HepG2 (cell line): ENCODE measurements at regions not wholly inside any gene's neighbourhood (a gene's known extent, or its start where the extent isn't known, plus 50 kb on each side); places are given as distances from the start of the nearest gene placed in this dataset.

Experiments
- ELF4 ChIP-seq: sonication (generic); formaldehyde crosslinking; IDR thresholded peaks from 2 replicates; pipeline ENCODE4 v1.5.0; 2020; ENCODE audit warnings: missing genetic modification reagents, mild to moderate bottlenecking, moderate library complexity, borderline replicate concordance
- GATAD1 ChIP-seq: IDR thresholded peaks from 2 replicates; pipeline ENCODE4 v1.6.1; 2016; ENCODE audit warnings: missing genetic modification reagents, missing compliant biosample characterization
- JUND ChIP-seq: sonication (generic); formaldehyde crosslinking; IDR thresholded peaks from 2 replicates; pipeline ENCODE4 v1.8.0; 2022; ENCODE audit warnings: mild to moderate bottlenecking, missing genetic modification reagents
- NRL ChIP-seq: sonication (generic); formaldehyde crosslinking; IDR thresholded peaks from 2 replicates; pipeline ENCODE4 v1.5.0; 2020; ENCODE audit warnings: missing genetic modification reagents, mild to moderate bottlenecking, moderate library complexity, borderline replicate concordance
- PPARG ChIP-seq: conservative IDR thresholded peaks from 2 replicates; pipeline ENCODE4 v1.6.1; 2016; ENCODE audit warnings: missing biosample characterization, missing genetic modification reagents
- PREB ChIP-seq: sonication (generic); formaldehyde crosslinking; IDR thresholded peaks from 2 replicates; pipeline ENCODE4 v1.4.0; 2020; ENCODE audit warnings: missing genetic modification reagents
- ZNF234 ChIP-seq: sonication (generic); formaldehyde crosslinking; conservative IDR thresholded peaks from 2 replicates; pipeline ENCODE4 v1.5.1; 2020; ENCODE audit warnings: mild to moderate bottlenecking, missing genetic modification reagents
- ZSCAN25 ChIP-seq: sonication (generic); formaldehyde crosslinking; IDR thresholded peaks from 2 replicates; pipeline ENCODE4 v1.8.0; 2022; ENCODE audit warnings: mild to moderate bottlenecking, missing genetic modification reagents
- TF ChIP-seq, protein P1 (sequence below): IDR thresholded peaks from 2 replicates; pipeline ENCODE4 v1.6.1; 2016; ENCODE audit warnings: missing compliant biosample characterization, missing genetic modification reagents, borderline replicate concordance
- TF ChIP-seq, protein P2 (sequence below): sonication (generic); formaldehyde crosslinking; IDR thresholded peaks from 2 replicates; pipeline ENCODE4 v1.4.0; 2020; ENCODE audit warnings: missing genetic modification reagents
- TF ChIP-seq, protein P3 (sequence below): sonication (generic); formaldehyde crosslinking; IDR thresholded peaks from 2 replicates; pipeline ENCODE4 v1.5.1; 2020; ENCODE audit warnings: mild to moderate bottlenecking, missing genetic modification reagents, moderate library complexity

- TF ChIP-seq ZNF234 (CRISPR knock-in tag): no peak
- TF ChIP-seq PPARG (CRISPR knock-in tag): no peak
- no peak for TF ChIP-seq PREB (CRISPR knock-in tag)
- TF ChIP-seq, protein P1, sequence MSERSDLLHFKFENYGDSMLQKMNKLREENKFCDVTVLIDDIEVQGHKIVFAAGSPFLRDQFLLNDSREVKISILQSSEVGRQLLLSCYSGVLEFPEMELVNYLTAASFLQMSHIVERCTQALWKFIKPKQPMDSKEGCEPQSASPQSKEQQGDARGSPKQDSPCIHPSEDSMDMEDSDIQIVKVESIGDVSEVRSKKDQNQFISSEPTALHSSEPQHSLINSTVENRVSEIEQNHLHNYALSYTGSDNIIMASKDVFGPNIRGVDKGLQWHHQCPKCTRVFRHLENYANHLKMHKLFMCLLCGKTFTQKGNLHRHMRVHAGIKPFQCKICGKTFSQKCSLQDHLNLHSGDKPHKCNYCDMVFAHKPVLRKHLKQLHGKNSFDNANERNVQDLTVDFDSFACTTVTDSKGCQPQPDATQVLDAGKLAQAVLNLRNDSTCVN (CRISPR knock-in tag): no peak
- TF ChIP-seq, protein P2, sequence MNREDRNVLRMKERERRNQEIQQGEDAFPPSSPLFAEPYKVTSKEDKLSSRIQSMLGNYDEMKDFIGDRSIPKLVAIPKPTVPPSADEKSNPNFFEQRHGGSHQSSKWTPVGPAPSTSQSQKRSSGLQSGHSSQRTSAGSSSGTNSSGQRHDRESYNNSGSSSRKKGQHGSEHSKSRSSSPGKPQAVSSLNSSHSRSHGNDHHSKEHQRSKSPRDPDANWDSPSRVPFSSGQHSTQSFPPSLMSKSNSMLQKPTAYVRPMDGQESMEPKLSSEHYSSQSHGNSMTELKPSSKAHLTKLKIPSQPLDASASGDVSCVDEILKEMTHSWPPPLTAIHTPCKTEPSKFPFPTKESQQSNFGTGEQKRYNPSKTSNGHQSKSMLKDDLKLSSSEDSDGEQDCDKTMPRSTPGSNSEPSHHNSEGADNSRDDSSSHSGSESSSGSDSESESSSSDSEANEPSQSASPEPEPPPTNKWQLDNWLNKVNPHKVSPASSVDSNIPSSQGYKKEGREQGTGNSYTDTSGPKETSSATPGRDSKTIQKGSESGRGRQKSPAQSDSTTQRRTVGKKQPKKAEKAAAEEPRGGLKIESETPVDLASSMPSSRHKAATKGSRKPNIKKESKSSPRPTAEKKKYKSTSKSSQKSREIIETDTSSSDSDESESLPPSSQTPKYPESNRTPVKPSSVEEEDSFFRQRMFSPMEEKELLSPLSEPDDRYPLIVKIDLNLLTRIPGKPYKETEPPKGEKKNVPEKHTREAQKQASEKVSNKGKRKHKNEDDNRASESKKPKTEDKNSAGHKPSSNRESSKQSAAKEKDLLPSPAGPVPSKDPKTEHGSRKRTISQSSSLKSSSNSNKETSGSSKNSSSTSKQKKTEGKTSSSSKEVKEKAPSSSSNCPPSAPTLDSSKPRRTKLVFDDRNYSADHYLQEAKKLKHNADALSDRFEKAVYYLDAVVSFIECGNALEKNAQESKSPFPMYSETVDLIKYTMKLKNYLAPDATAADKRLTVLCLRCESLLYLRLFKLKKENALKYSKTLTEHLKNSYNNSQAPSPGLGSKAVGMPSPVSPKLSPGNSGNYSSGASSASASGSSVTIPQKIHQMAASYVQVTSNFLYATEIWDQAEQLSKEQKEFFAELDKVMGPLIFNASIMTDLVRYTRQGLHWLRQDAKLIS: no peak
- TF ChIP-seq, protein P3, sequence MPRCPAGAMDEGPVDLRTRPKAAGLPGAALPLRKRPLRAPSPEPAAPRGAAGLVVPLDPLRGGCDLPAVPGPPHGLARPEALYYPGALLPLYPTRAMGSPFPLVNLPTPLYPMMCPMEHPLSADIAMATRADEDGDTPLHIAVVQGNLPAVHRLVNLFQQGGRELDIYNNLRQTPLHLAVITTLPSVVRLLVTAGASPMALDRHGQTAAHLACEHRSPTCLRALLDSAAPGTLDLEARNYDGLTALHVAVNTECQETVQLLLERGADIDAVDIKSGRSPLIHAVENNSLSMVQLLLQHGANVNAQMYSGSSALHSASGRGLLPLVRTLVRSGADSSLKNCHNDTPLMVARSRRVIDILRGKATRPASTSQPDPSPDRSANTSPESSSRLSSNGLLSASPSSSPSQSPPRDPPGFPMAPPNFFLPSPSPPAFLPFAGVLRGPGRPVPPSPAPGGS (CRISPR knock-in tag): no peak
- no peak for TF ChIP-seq ZSCAN25 (CRISPR knock-in tag)
- no peak for TF ChIP-seq NRL (CRISPR knock-in tag)
- TF ChIP-seq GATAD1 (CRISPR knock-in tag): no peak
- TF ChIP-seq ELF4: no peak
- TF ChIP-seq JUND (CRISPR knock-in tag): no peak
Measured at GRCh38 chr12:40584763-40585162, 107.5 kb upstream of the CNTN1 start (continued).
